MM.1S (cell line): ENCODE measurements at regions not wholly inside any gene's neighbourhood (a gene's known extent, or its start where the extent isn't known, plus 50 kb on each side); places are given as distances from the start of the nearest gene placed in this dataset.

Experiments used
- DNase-seq: peaks from one replicate; pipeline ENCODE4 v3.0.0-alpha.2; 2015
- H2AFZ ChIP-seq: fragments of 300-600 bp; sonication (generic); 2 replicates; pipeline ENCODE4 v1.6.0; 2016; ENCODE audit warnings: antibody characterized with exemption, low read length
- H3F3A ChIP-seq: fragments of 300-600 bp; sonication (generic); 2 replicates; pipeline ENCODE4 v1.6.1; 2016; ENCODE audit warnings: mild to moderate bottlenecking, antibody characterized with exemption, low read length, moderate library complexity, mixed read lengths; ENCODE audit not compliant: insufficient read depth
- H3K27ac ChIP-seq: fragments of 300-600 bp; sonication (generic); 2 replicates; pipeline ENCODE4 v1.5.1; 2016; ENCODE audit warnings: mild to moderate bottlenecking, low read length
- H3K27me3 ChIP-seq: fragments of 300-600 bp; sonication (generic); replicated peaks from 2 replicates; pipeline ENCODE4 v1.6.0; 2016; ENCODE audit warnings: low read length; ENCODE audit not compliant: insufficient read depth
- H3K36me3 ChIP-seq: fragments of 300-600 bp; sonication (generic); replicated peaks from 2 replicates; pipeline ENCODE4 v1.6.1; 2016; ENCODE audit warnings: mild to moderate bottlenecking, low read length, mixed read lengths; ENCODE audit not compliant: insufficient read depth
- H3K4me1 ChIP-seq: fragments of 300-600 bp; sonication (generic); 2 replicates; pipeline ENCODE4 v1.6.1; 2016; ENCODE audit warnings: low read length, mixed read lengths
- H3K4me2 ChIP-seq: fragments of 300-600 bp; sonication (generic); 2 replicates; pipeline ENCODE4 v1.6.0; 2016; ENCODE audit warnings: low read depth, low read length
- H3K4me3 ChIP-seq: fragments of 300-600 bp; sonication (generic); 2 replicates; pipeline ENCODE4 v1.5.1; 2016; ENCODE audit warnings: low read length, mixed read lengths
- H3K79me2 ChIP-seq: fragments of 300-600 bp; sonication (generic); 2 replicates; pipeline ENCODE4 v1.6.1; 2016; ENCODE audit warnings: mixed run types, low read length, mixed read lengths
- H3K9ac ChIP-seq: fragments of 300-600 bp; sonication (generic); 2 replicates; pipeline ENCODE4 v1.6.1; 2016; ENCODE audit warnings: low read length, mixed read lengths
- H3K9me2 ChIP-seq: fragments of 300-600 bp; sonication (generic); replicated peaks from 2 replicates; pipeline ENCODE4 v1.6.1; 2016; ENCODE audit warnings: mild to moderate bottlenecking, low read length, mixed read lengths; ENCODE audit not compliant: insufficient read depth
- H3K9me3 ChIP-seq: fragments of 300-600 bp; sonication (generic); replicated peaks from 2 replicates; pipeline ENCODE4 v1.6.1; 2016; ENCODE audit warnings: mild to moderate bottlenecking, low read length, mixed read lengths; ENCODE audit not compliant: insufficient read depth
- H4K20me1 ChIP-seq: fragments of 300-600 bp; sonication (generic); 2 replicates; pipeline ENCODE4 v1.6.1; 2016; ENCODE audit warnings: mild to moderate bottlenecking, low read length, moderate library complexity, mixed read lengths; ENCODE audit not compliant: insufficient read depth
- CTCF ChIP-seq: fragments of 300-600 bp; sonication (generic); IDR thresholded peaks from 2 replicates; pipeline ENCODE4 v1.5.1; 2016; ENCODE audit warnings: antibody characterized with exemption, low read length, mixed read lengths
- EZH2 ChIP-seq: fragments of 300-600 bp; sonication (generic); optimal IDR thresholded peaks from 2 replicates; pipeline ENCODE3; 2017; ENCODE audit warnings: low read depth, mild to moderate bottlenecking, antibody characterized with exemption, low read length, mixed read lengths
- EZH2phosphoT487 ChIP-seq: fragments of 300-600 bp; sonication (generic); IDR thresholded peaks from 2 replicates; pipeline ENCODE4 v1.6.1; 2018; ENCODE audit warnings: antibody characterized with exemption, low read length

- Histone ChIP-seq H3K9ac (no peak overlapping the region), H3F3A (no peaks in the 10 kb centered on the region), H3K9me2 (no peaks in the 10 kb centered on the region), H2AFZ (no peak overlapping the region), H3K79me2 (no peaks in the 10 kb centered on the region), H3K27ac (no peak overlapping the region), H3K4me1 (no peaks in the 10 kb centered on the region), H3K4me3 (no peak overlapping the region), H3K9me3 (no peaks in the 10 kb centered on the region), H3K27me3 (no peaks in the 10 kb centered on the region), H3K36me3 (no peaks in the 10 kb centered on the region), H3K4me2 (no peak overlapping the region), H4K20me1 (no peaks in the 10 kb centered on the region)
- DNase-seq, result no peak
- TF ChIP-seq CTCF (no peak), EZH2phosphoT487 (no peak), EZH2 (no peak)
Measured at GRCh38 chr1:215022204-215022603, 60.3 kb upstream of the KCNK2 start.

GRCh38 chr1:215022741-215023141 lies 59.8 kb upstream of the KCNK2 start:
- no peak for DNase-seq
- H3K4me1 ChIP-seq, result no peaks in the 10 kb centered on the region
- H3K36me3 ChIP-seq, result no peaks in the 10 kb centered on the region
- H2AFZ ChIP-seq, result no peak overlapping the region
- H3K4me3 ChIP-seq, result no peak overlapping the region
- H3K9me2 ChIP-seq, result no peaks in the 10 kb centered on the region
- no peak for TF ChIP-seq CTCF
- TF ChIP-seq EZH2phosphoT487, result no peak
- TF ChIP-seq EZH2, result no peak
- H3K27me3 ChIP-seq, result no peaks in the 10 kb centered on the region
- no peaks in the 10 kb centered on the region for H3F3A ChIP-seq
- H4K20me1 ChIP-seq, result no peaks in the 10 kb centered on the region
- no peaks in the 10 kb centered on the region for H3K79me2 ChIP-seq
- no peak overlapping the region for H3K4me2 ChIP-seq
- no peaks in the 10 kb centered on the region for H3K9me3 ChIP-seq
- no peak overlapping the region for H3K9ac ChIP-seq
- H3K27ac ChIP-seq, result no peak overlapping the region

- no peaks in the 10 kb centered on the region for H4K20me1 ChIP-seq
- no peak overlapping the region for H3K27ac ChIP-seq
- no peak for DNase-seq
- no peaks in the 10 kb centered on the region for H3K4me1 ChIP-seq
- no peak overlapping the region for H3K4me2 ChIP-seq
- no peaks in the 10 kb centered on the region for H3K9me3 ChIP-seq
- H3K9me2 ChIP-seq, result no peaks in the 10 kb centered on the region
- H3K79me2 ChIP-seq, result no peaks in the 10 kb centered on the region
- no peak overlapping the region for H3K4me3 ChIP-seq
- H2AFZ ChIP-seq, result no peak overlapping the region
- TF ChIP-seq CTCF (no peak), EZH2 (no peak), EZH2phosphoT487 (no peak)
- no peak overlapping the region for H3K9ac ChIP-seq
- no peaks in the 10 kb centered on the region for H3F3A ChIP-seq
- no peaks in the 10 kb centered on the region for H3K36me3 ChIP-seq
- no peaks in the 10 kb centered on the region for H3K27me3 ChIP-seq
Measured at GRCh38 chr1:215023155-215023832, 59.2 kb upstream of the KCNK2 start.
